ENCODE measurements at regions not wholly inside any gene's neighbourhood (a gene's known extent, or its start where the extent isn't known, plus 50 kb on each side); places are given as distances from the start of the nearest gene placed in this dataset.

DNA sequence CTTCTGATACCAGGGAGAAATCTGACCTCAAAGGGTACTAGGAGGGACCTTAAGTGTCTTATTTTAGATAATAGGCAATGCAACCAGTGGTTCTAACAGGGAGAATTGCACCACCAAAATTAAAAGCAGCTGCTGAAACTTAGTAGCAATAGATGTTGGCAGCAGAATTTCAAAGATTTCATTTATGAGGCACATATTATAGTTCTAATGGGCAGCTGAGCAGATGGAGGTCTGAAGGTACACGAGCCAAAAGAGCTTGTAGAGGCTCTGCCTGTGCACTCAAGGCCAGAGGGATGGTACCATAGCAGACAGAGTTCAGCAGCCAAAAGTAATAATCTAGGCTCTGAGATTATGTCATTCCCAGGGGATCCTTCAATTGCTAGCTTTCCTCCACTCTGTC, 87.3 kb upstream of the NCKAP5 start:
- Histone ChIP-seq H3K9me3 (ENCODE audit: control extremely low read depth in 1 of 3, control insufficient read depth in 2 of 3, insufficient read depth in 1 of 3, low read length in 2 of 3) (peaks cover 0 to 1% (median 0%) of the 10 kb centered on the region in 3 donors), H3K4me1 (ENCODE audit: control insufficient read depth in 2 of 2, insufficient read depth in 2 of 2, low read length in 2 of 2) (no peaks in the 10 kb centered on the region), H3K36me3 (replicated peaks in 1 of 2; ENCODE audit: control extremely low read depth in 1 of 2, control insufficient read depth in 1 of 2, extremely low read depth in 1 of 2, insufficient read depth in 2 of 2, low read length in 1 of 2) (no peaks in the 10 kb centered on the region), H3K27ac (ENCODE audit: low read length in 2 of 2) (no peak overlapping the region), H3K4me3 (ENCODE audit: control extremely low read depth in 1 of 5, extremely low read depth in 1 of 5, insufficient read depth in 1 of 5, low read depth in 2 of 5, low read length in 4 of 5) (no peak overlapping the region), H3K4me2 (replicated peaks; ENCODE audit: low read depth, low read length, poor library complexity, severe bottlenecking) (no peak overlapping the region), H3K9ac (ENCODE audit: low read length) (no peak overlapping the region), H3K27me3 (replicated peaks in 1 of 4; ENCODE audit: control extremely low read depth in 1 of 4, control insufficient read depth in 3 of 4, insufficient read depth in 4 of 4, low read length in 3 of 4) (no peaks in the 10 kb centered on the region), H3K79me2 (ENCODE audit: control insufficient read depth, insufficient read depth, low read length) (no peaks in the 10 kb centered on the region), H4K20me1 (ENCODE audit: control insufficient read depth, insufficient read depth, low read length, poor library complexity, severe bottlenecking) (no peaks in the 10 kb centered on the region), H2AFZ (ENCODE audit: insufficient read depth, low read depth, low read length, poor library complexity, severe bottlenecking) (no peak overlapping the region)
- intact Hi-C loops (cut with micrococcal nuclease) = no loop called here
- Mint-ChIP-seq H3K4me3 (no peak overlapping the region), H3K27me3 (no peaks in the 10 kb centered on the region), H3K27ac (no peak overlapping the region), H3K9me3 (ENCODE audit: insufficient read depth) (no peaks in the 10 kb centered on the region), H3K4me1 (no peaks in the 10 kb centered on the region)
- ChIA-PET POLR2A (no interaction called here), CTCF (interaction anchor here (0.7 kb wide), 1 partner anchor 1624 kb away, joined by 3 read pairs; no protein-coding TSS in a partner anchor)
- DNase-seq = no peak
- no peak for ATAC-seq (ENCODE audit: low read depth)
- WGBS (ENCODE audit: insufficient coverage) = 45% methylated on average over 1 of the region's 1 CpG
- TF ChIP-seq CTCF (IDR thresholded peaks at IDR 0.05) (no peak), EZH2 (IDR thresholded peaks at IDR 0.05; ENCODE audit: borderline replicate concordance, insufficient read depth, low read depth, low read length, poor library complexity, severe bottlenecking) (no peak)

DNA sequence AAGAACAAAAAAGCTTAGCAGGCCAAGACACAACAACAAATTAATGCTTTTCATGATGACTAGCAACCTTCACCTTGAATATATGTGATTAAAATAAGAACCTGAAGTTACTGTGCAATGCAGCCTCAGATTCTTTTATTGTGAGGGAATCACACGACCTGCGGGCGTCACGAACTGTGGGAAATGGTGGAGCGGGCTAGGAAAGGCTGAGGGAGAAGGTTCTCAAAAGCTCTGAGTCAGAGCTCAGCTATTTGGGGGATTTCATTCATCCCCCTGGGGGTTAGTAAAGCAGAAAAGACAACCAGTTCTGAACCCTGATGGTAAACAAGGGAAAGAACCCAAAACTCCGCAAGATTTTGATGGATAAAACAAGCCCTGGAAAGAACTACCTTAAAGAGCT, 89.3 kb upstream of the NCKAP5 start:
- intact Hi-C loops (cut with micrococcal nuclease) = no loop called here
- Mint-ChIP-seq H3K4me1 (no peaks in the 10 kb centered on the region), H3K27me3 (peaks cover 4% of the 10 kb centered on the region), H3K4me3 (no peak overlapping the region), H3K27ac (no peak overlapping the region), H3K9me3 (ENCODE audit: insufficient read depth) (no peaks in the 10 kb centered on the region)
- Histone ChIP-seq H3K79me2 (ENCODE audit: control insufficient read depth, insufficient read depth, low read length) (no peaks in the 10 kb centered on the region), H3K27ac (ENCODE audit: low read length in 2 of 2) (no peak overlapping the region), H3K9me3 (ENCODE audit: control extremely low read depth in 1 of 3, control insufficient read depth in 2 of 3, insufficient read depth in 1 of 3, low read length in 2 of 3) (no peaks in the 10 kb centered on the region), H3K36me3 (replicated peaks in 1 of 2; ENCODE audit: control extremely low read depth in 1 of 2, control insufficient read depth in 1 of 2, extremely low read depth in 1 of 2, insufficient read depth in 2 of 2, low read length in 1 of 2) (no peaks in the 10 kb centered on the region), H3K4me2 (replicated peaks; ENCODE audit: low read depth, low read length, poor library complexity, severe bottlenecking) (no peak overlapping the region), H2AFZ (ENCODE audit: insufficient read depth, low read depth, low read length, poor library complexity, severe bottlenecking) (no peak overlapping the region), H3K4me3 (ENCODE audit: control extremely low read depth in 1 of 5, extremely low read depth in 1 of 5, insufficient read depth in 1 of 5, low read depth in 2 of 5, low read length in 4 of 5) (no peak overlapping the region), H3K4me1 (ENCODE audit: control insufficient read depth in 2 of 2, insufficient read depth in 2 of 2, low read length in 2 of 2) (no peaks in the 10 kb centered on the region), H3K9ac (ENCODE audit: low read length) (no peak overlapping the region), H4K20me1 (ENCODE audit: control insufficient read depth, insufficient read depth, low read length, poor library complexity, severe bottlenecking) (no peaks in the 10 kb centered on the region), H3K27me3 (replicated peaks in 1 of 4; ENCODE audit: control extremely low read depth in 1 of 4, control insufficient read depth in 3 of 4, insufficient read depth in 4 of 4, low read length in 3 of 4) (no peaks in the 10 kb centered on the region)
- ATAC-seq (ENCODE audit: low read depth) = no peak
- TF ChIP-seq CTCF (IDR thresholded peaks at IDR 0.05) (no peak), EZH2 (IDR thresholded peaks at IDR 0.05; ENCODE audit: borderline replicate concordance, insufficient read depth, low read depth, low read length, poor library complexity, severe bottlenecking) (no peak)
- ChIA-PET POLR2A (no interaction called here), CTCF (no interaction called here)
- no peak for DNase-seq
- WGBS (ENCODE audit: insufficient coverage) = 88% methylated on average over 5 of the region's 6 CpGs
